Activated CD8-positive, alpha-beta memory T cell treated with anti-CD3 and anti-CD28 coated beads for 48 hours (primary cell): ENCODE measurements at regions not wholly inside any gene's neighbourhood (a gene's known extent, or its start where the extent isn't known, plus 50 kb on each side); places are given as distances from the start of the nearest gene placed in this dataset.

Experiments
- DNase-seq, 3 experiments: peaks; one replicate each; pipeline ENCODE4 v3.0.0-alpha.2; 2020; ENCODE audit warnings: low read depth in 2 of 3, low spot score in 2 of 3

DNA sequence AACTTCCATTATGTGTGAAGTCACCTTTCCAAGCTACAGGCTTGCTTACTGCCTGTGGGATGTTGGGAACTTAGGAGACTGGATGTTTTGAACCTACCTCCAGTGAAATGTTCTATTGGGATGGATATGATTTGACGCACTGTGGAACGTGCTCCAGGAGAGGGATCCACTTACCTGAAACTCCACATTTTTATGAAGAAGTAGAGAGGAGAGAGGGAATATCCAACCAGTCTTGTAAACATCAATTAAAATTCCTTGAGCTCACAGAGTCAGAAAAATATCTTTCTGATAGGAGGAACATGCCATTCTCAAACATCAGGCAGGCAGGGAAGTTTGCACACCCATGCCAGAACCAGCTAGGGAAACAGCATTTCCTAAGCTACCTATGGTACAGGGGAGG is 91.1 kb upstream of the MAOA start:
- no peak for DNase-seq

- no peak for DNase-seq
Measured at GRCh38 chrX:43566170-43566569, 89.9 kb upstream of the MAOA start.

DNA sequence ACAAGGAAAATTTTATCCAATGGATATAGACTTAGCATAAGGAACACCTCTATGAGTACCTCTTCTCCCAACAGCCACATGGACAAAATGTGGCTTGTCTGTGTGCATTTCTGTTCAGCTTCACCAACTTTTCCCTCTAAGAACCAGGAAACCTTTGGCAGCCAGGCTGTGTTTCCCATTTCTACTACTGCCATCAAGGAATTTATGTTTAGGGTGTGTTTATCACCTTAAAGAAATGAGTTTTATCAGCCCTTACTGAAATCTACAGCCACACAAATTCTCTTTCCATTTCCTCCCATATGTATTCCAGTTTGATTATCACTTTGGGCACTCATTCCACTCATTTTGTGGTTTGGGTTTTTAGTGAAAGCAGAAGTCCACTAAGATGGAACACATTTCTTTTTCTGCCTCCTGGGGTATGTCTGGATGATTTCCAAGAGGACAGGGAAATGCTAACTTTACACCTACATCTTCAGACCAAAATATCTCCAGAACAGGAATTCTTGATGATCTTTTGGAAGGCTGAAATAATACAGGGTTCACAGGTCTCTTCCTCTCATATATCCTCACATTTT is 82.6 kb upstream of the MAOA start:
- DNase-seq: no peak

DNA sequence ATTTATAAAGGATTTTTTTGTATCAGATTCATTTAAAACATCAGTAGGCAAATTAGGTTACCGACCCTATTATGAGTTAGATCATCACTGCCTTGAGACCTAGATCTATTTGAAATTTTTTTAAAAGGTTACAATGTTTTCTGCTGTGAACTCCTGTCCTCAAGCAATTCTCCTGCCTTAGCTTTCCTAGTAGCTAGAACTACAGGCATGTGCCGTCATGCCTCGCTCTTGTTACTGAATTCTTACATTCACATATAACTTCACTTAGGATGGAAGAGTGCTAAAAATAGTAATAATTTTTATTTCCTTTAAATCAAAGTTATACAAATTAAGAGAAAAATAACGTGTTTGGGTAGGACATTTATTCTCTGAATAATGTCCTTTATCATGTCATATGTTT is 75.5 kb upstream of the MAOA start:
- DNase-seq: no peak

DNA sequence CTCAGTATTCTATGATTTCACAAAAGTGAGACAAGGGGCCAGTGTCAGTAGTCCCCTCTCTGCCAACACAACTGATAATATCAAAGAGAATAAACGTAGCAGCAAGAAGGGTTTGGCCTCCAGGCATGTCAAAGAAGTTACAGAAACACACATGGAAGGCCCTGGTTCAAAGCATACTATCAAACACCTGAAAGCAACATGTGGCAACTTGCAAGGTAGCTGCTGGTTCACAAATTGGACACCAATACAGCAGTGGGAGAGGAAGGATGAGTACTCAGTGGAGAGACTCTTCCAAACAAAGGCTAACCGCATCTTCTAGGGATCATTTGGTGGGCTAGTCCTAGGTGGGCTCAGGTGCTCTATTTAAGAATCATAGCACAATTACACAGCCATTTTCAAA is 74.9 kb upstream of the MAOA start:
- DNase-seq: no peak

GRCh38 chrX:43581888-43582539 is 74.1 kb upstream of the MAOA start:
- DNase-seq: no peak

- no peak for DNase-seq
Measured at GRCh38 chrX:43582540-43582913, 73.6 kb upstream of the MAOA start.

DNA sequence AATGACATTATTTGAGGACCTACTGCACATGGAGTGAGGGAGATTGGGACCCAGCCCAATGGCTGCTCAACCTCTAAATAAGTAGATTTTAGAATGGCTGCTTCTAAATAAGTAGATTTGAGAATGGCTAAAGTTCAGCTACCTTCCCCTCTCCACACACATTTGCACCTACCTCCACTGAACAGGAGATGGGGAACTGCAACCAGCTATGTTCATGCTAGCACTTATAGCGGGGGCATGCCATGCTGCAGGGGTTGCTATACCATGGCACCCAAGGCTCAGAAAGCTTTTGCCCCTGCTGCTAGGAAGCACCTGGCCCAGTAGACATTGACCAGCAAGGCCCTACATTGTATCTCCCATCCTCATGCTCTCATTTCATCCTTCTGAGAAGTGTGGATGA is 70.2 kb upstream of the MAOA start:
- DNase-seq: no peak

GRCh38 chrX:43586830-43587229 is 69.3 kb upstream of the MAOA start:
- DNase-seq: no peak

DNA sequence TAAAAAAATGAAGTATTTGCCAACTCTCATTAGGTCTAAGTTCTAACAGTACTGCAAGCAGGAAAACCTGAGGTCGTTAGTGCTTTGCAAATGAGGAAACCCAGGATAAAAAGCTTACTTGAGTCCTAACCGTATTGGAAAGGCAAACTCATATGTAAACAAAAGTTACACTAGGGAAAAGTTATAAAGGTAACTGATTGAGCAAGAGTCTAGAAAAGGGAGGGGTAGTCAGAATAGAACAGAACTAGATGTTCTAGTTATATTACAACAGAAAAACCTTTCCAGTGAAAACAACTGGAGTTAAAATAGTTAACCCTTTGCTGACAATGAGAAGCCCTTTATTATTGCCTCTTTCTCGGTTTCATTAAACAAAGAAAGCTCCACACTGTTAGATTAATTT is 66.4 kb upstream of the MAOA start:
- DNase-seq: no peak

- DNase-seq: no peak
Measured at GRCh38 chrX:43590150-43590549, 65.9 kb upstream of the MAOA start.

- DNase-seq: no peak
Measured at GRCh38 chrX:43592597-43592996, 63.5 kb upstream of the MAOA start.

DNA sequence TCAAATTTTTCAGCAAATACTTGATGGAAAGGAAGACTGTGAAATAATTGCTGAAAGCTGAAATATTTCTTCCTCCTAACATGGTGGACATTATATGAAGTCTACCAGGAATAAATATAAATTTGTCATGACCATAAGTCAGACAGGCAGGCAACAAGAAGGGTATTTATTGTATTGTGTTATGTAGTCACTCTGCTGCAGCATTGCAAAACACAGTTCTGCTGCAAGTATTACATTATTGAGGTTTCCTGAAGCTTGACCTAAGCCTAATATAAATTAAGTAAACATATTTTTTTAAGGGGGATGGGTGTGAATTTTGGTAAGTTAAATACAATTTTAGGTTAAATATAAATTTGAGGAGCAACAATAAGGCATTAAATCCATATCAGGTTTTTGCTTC is 60.2 kb upstream of the MAOA start:
- no peak for DNase-seq

GRCh38 chrX:43604753-43605152 is 51.3 kb upstream of the MAOA start:
- DNase-seq: no peak

DNA sequence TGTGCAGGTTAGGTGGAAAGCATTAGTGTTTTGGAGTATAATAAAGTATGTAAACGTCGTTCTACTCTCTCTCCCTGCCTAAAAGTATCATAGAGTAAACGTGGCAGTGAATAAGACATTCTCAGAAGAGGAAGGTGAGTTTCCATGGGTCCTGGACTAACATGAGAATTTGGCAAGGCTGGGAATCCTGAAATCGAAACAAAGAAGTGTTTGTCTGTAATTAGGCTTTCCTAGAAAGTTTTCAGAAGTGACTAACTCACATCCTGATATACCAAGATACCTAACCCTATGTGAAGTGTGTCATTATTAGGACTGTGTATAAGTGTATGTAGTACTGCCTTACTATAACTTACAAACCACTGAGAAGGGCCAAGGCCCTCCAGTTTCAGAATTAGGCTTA is 50.7 kb upstream of the MAOA start:
- no peak for DNase-seq
